Activated T-cell treated with anti-CD3 and anti-CD28 coated beads, Interleukin-2, amount 50 U/mL, for 24 hours (primary cell): ENCODE measurements at regions not wholly inside any gene's neighbourhood (a gene's known extent, or its start where the extent isn't known, plus 50 kb on each side); places are given as distances from the start of the nearest gene placed in this dataset.

Experiments
- DNase-seq: peaks from one replicate; pipeline ENCODE4 v3.0.0-alpha.2; 2020
- H3K27ac Mint-ChIP-seq: 2 replicates; pipeline ENCODE4 v1.8.0; 2020; ENCODE audit warnings: mild to moderate bottlenecking, mixed read lengths
- H3K27me3 Mint-ChIP-seq: 2 replicates; pipeline ENCODE4 v1.8.0; 2020; ENCODE audit warnings: mixed read lengths
- H3K36me3 Mint-ChIP-seq: 2 replicates; pipeline ENCODE4 v1.8.0; 2020; ENCODE audit warnings: low read depth, mixed read lengths
- H3K4me1 Mint-ChIP-seq: 2 replicates; pipeline ENCODE4 v1.8.0; 2020; ENCODE audit warnings: low read depth, mixed read lengths
- H3K4me3 Mint-ChIP-seq: 2 replicates; pipeline ENCODE4 v1.8.0; 2020; ENCODE audit warnings: mild to moderate bottlenecking, moderate library complexity, mixed read lengths
- H3K9me3 Mint-ChIP-seq: 2 replicates; pipeline ENCODE4 v1.8.0; 2020; ENCODE audit warnings: mixed read lengths

DNA sequence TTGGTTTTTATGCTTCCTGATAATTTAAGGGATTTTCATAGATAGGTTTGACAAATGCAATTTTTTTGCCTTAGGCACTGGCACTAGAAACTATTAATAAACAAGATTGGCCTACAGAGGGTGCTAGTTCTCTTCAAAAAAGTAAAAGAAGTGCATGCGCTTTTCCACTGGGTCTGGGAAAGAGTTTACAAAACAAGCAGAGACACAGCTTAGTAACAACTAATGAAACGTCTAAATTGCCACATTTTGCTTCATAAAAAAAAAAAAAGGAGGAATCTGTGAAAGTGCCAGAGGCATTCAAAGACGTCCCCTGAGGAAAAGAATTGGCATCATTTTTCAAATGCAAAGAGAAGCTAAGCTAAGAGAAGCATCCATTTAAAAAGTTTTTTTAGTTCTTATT lies 58.3 kb upstream of the EEA1 start:
- Mint-ChIP-seq H3K9me3 (no peaks in the 10 kb centered on the region), H3K4me1 (peaks cover 41% of the 10 kb centered on the region), H3K27ac (peak overlapping the region; percentile 81), H3K4me3 (peak overlapping the region; percentile 13), H3K36me3 (no peaks in the 10 kb centered on the region), H3K27me3 (no peaks in the 10 kb centered on the region)
- no peak for DNase-seq

DNA sequence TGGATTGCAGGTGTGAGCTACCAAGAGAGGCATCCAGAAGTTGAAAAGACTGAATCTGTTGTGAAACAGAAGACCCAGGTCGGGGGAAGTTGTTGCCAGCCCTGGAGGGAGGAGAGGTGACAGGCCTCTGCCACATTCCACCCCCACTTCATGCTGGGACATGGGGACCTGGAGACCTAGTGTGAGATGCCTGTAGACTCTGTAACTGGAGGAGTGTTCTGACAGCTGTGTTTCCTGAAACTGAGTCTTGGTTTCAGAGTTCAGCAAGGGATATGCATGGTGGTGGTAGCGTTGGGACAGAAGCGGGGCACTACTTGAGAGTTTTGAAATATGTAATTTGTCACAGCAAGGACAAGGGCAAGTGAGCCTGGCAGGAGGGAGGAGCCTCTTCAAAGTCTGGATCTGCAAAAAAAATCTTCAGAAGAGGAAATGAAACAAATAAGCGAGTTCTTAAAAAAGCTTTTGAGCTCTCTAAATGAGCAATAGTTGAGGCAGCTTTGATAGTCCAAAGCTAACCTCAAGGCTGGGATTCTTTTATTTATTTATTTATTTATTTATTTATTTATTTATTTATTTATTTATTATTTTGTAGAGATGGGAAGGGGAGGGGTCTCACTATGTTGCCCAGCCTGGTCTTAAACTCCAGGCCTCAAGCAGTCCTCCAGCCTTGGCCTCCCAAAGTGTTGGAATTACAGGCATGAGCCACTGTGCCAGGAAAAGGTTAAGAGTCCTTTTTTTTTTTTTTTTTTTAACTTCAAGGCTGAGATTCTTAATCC lies 58.9 kb upstream of the EEA1 start:
- Mint-ChIP-seq H3K9me3 (no peaks in the 10 kb centered on the region), H3K27ac (peak overlapping the region; percentile 99), H3K4me1 (peaks cover 41% of the 10 kb centered on the region), H3K27me3 (no peaks in the 10 kb centered on the region), H3K36me3 (no peaks in the 10 kb centered on the region), H3K4me3 (peak overlapping the region; percentile 6)
- DNase-seq = peak; percentile 42

DNA sequence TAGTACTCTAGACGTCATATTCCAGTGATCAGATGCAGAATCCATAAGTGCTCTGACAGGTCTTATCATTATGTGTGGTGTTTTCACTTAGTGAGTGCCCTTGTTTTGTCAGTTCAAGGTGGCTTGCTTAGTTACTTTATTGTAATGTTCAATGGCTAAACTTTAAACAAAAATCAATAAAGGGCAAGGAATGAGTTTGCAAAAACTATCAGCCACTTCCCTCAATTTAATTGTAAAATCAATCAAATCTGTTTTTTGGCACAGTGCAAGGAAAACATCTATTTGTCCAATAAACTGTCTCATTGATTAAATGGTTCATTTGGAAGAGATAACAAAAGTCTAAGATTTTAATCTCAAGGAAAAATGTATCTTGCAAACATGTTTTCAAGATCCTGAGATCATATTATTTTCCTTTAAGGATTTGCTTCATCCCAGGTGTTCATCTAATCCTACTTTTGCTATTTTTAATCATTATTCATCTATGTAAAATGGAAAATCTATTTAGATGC lies 59.6 kb upstream of the EEA1 start:
- peak overlapping the region; percentile 99 for H3K27ac Mint-ChIP-seq

DNA sequence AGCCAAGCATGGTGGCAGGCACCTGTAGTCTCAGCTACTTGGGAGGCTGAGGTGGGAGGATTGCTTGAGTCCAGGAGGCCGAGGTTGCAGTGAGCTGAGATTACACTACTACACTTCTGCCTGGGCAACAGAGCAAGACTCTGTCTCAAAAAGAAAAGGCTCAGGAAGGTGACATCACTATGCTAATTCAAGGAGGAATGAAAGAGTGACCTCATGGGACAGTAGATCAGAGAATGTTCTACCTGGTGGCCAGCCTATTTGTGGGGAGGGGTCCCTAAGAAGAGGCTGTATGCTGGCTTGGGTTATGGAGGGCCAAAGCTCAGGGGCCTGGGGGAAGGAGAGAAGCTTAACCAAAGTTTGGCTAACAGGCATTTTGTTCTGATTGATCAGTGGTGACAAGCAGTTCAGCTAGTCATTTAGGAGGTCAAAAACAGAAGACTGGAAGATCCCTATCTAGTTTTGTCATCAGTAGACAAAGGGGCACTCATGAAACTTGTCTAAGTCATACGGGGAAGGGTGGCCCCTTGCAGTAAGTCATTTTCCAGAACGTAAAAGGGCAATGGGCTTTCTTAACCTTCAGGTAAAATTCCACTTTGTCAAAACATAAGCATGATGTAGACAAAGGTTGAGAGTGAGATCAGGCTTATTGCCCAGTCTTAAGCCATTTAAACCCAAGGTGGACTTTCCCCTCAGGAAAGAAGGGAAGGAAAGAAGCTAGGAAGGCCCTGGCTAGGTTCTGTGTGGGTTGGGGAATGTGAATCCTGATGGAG lies 60.8 kb upstream of the EEA1 start:
- DNase-seq = no peak
- peaks cover 44% of the 10 kb centered on the region for H3K4me1 Mint-ChIP-seq
- no peaks in the 10 kb centered on the region for H3K27me3 Mint-ChIP-seq
- H3K4me3 Mint-ChIP-seq = peak overlapping the region; percentile 41
- H3K9me3 Mint-ChIP-seq = no peaks in the 10 kb centered on the region
- H3K36me3 Mint-ChIP-seq = no peaks in the 10 kb centered on the region
- H3K27ac Mint-ChIP-seq = peak overlapping the region; percentile 99

More for the DNA sequence above, 59.6 kb upstream of the EEA1 start:
- no peaks in the 10 kb centered on the region for H3K27me3 Mint-ChIP-seq
- H3K4me3 Mint-ChIP-seq = no peak overlapping the region
- no peak for DNase-seq
- H3K9me3 Mint-ChIP-seq = no peaks in the 10 kb centered on the region
- H3K4me1 Mint-ChIP-seq = peaks cover 44% of the 10 kb centered on the region
- no peaks in the 10 kb centered on the region for H3K36me3 Mint-ChIP-seq

DNA sequence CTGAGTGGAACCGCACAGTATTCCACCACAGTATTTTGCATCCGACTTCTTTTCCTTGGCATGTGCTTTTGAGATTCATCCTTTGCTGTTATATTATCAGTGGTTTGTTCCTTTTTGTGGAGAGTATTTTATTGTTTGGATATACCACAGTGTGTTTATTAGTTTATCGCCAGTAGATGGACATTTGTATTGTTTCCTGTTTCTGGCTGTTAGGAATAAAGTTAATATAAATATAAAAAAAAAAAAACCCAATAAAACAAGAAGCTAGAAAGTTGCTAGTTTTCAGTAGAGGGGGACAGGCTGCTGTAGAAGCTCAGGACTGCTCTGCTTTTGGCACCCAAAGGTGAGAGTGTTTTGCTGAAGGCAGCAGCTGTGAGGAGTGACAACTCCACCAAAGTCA lies 62.0 kb upstream of the EEA1 start:
- H3K9me3 Mint-ChIP-seq = no peaks in the 10 kb centered on the region
- DNase-seq = no peak
- no peaks in the 10 kb centered on the region for H3K36me3 Mint-ChIP-seq
- peak overlapping the region; percentile 0 for H3K27ac Mint-ChIP-seq
- peaks cover 44% of the 10 kb centered on the region for H3K4me1 Mint-ChIP-seq
- H3K27me3 Mint-ChIP-seq = no peaks in the 10 kb centered on the region
- no peak overlapping the region for H3K4me3 Mint-ChIP-seq

DNA sequence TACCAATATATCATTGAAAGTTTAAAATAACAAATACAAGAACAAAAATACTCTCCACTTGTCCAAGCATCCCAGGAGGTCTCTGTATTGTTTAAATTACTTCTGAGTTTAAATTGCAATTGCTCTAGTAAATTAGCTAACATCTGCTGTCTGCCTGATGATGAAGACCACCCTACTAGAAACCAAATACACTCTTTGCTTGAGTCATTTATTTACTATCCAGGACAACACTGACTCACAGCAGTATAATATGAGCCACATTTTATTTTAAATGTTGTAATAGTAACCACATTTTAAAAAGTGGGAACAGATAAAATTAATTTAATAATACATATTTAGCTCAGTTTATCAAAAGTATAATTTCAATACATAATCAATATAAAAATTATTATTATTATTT lies 62.9 kb upstream of the EEA1 start:
- Mint-ChIP-seq H3K36me3 (no peaks in the 10 kb centered on the region), H3K27ac (no peak overlapping the region), H3K9me3 (no peaks in the 10 kb centered on the region), H3K4me3 (no peak overlapping the region), H3K4me1 (peaks cover 44% of the 10 kb centered on the region), H3K27me3 (no peaks in the 10 kb centered on the region)
- DNase-seq = no peak

DNA sequence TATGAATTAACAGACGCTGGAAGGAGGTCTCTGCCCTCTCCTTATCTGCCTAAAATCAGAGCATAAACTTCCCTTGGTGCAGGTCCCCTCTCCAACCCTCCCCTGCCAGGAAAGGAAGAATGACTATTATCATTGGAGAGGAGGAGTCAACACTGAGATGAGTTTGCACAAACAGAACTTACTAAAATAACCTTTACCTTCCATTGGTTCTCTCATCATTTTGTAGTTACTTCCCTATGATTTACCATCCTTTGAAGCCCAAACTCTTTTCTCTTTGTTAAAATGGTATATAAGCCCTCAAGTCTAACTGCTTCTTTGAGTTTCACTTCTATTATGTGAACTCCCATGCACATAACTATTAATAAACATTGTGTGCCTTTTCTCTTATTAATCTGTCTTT lies 64.2 kb upstream of the EEA1 start:
- peaks cover 34% of the 10 kb centered on the region for H3K4me1 Mint-ChIP-seq
- H3K4me3 Mint-ChIP-seq = no peak overlapping the region
- DNase-seq = no peak
- no peaks in the 10 kb centered on the region for H3K9me3 Mint-ChIP-seq
- H3K36me3 Mint-ChIP-seq = no peaks in the 10 kb centered on the region
- no peak overlapping the region for H3K27ac Mint-ChIP-seq
- no peaks in the 10 kb centered on the region for H3K27me3 Mint-ChIP-seq

DNA sequence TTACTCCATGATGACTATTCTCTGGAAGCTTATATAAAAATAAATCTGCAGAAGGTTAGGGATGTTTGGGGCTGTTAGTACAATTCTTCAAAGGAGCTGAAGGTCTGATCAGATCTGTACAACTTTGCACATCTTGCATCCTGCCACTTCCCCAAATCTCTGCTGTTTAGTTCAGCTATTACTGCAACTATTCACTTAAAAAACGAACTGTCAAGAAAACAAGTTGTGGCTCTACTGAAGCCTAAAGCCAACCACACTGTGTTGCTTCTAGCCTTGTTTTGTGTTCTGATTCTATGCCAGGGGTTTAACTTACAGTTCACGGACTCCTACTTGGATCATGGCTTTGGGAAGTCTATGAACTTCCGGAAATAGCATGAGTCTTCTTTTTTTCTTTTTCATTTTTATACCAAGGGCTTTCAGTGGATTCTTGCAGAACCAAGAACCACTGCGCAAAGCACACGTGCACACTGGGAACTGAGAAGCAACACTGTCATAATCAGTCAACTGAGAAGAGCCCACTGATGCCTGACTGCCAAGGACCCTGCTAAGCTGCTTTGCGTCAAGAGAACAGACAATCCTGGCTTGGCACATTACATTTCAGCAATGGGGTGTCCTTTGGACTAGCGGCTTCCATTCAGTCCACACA lies 66.3 kb upstream of the EEA1 start:
- no peak for DNase-seq
- Mint-ChIP-seq H3K27me3 (no peaks in the 10 kb centered on the region), H3K4me3 (no peak overlapping the region), H3K27ac (no peak overlapping the region), H3K36me3 (no peaks in the 10 kb centered on the region), H3K9me3 (no peaks in the 10 kb centered on the region), H3K4me1 (peaks cover 13% of the 10 kb centered on the region)

DNA sequence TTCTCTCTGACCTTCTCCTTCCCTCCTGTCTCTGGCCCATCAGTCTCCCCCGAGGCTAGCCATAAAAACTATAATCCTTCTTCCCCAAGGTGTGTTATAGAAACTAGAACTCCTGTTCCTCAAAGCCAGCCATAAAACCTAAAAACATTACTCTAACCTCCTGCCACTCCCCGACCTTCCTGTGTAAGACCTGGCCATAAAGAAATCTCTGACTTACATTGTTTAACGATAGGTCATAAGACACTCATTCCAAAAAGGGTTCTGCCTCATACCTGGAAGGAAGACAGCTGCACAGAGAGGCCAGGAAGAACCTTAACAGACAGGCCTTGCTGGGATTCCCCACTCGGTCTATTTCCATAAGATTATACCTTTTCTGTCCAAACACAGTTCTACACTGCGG lies 70.9 kb upstream of the EEA1 start:
- Mint-ChIP-seq H3K9me3 (no peaks in the 10 kb centered on the region), H3K27ac (no peak overlapping the region), H3K36me3 (no peaks in the 10 kb centered on the region), H3K27me3 (no peaks in the 10 kb centered on the region), H3K4me3 (no peak overlapping the region), H3K4me1 (no peaks in the 10 kb centered on the region)
- DNase-seq = no peak

DNA sequence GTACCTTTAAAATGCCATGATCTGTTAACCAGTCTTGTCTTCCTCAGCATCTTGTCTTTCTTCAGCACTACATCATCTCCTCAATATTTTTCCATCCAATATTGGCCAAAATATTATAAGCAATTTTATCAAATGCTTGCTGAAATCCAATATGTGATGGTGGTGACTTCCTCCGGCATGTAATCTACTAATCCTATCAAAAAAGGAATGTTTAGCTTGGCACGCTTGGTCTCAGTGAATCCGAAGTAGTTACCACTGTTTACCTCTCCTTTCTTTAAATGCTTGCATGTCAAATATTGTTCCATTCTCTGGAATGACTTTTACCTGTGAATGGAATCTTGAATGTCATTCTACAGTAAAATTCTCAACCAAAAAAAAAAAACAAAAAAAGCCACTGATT lies 72.3 kb upstream of the EEA1 start:
- Mint-ChIP-seq H3K4me1 (no peaks in the 10 kb centered on the region), H3K4me3 (no peak overlapping the region), H3K36me3 (no peaks in the 10 kb centered on the region), H3K27ac (no peak overlapping the region), H3K9me3 (no peaks in the 10 kb centered on the region), H3K27me3 (no peaks in the 10 kb centered on the region)
- DNase-seq = no peak

DNA sequence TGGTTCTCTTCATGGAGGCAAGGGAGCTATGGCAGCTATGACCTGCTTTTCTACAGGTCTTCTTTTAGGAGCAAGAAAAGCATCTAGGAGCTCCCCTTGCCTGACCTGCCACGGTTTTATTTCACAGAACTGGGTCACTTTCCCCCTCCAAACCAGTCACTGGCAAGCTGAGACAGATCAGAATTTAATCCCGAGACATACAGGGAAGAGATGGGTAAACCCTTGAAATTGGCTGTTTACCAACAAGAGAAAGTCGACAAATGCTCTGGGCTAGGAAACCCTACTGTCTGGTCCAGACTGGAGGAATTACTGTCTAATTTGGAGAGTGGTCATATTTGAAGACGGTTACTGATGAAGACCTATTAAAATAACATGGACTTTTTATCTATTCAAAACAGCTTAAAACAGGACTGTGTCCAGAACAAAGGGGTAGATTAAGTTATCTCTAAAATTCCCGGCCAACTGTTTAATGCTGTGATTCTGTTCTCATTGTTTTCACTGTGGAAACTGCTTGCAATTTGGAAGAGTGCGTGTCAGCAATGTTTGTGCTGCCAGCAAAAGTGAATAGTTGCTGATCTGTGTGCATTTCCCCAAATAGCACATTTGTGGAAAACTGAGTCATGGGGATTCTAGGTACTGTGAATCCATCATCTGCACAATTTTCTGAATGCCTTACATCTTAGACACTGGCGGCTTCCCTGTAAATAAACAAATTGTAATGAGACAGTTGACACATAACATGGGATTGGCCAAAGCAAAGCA lies 73.4 kb upstream of the EEA1 start:
- Mint-ChIP-seq H3K27me3 (no peaks in the 10 kb centered on the region), H3K36me3 (no peaks in the 10 kb centered on the region), H3K4me3 (no peak overlapping the region), H3K9me3 (no peaks in the 10 kb centered on the region), H3K27ac (no peak overlapping the region), H3K4me1 (no peaks in the 10 kb centered on the region)
- no peak for DNase-seq

DNA sequence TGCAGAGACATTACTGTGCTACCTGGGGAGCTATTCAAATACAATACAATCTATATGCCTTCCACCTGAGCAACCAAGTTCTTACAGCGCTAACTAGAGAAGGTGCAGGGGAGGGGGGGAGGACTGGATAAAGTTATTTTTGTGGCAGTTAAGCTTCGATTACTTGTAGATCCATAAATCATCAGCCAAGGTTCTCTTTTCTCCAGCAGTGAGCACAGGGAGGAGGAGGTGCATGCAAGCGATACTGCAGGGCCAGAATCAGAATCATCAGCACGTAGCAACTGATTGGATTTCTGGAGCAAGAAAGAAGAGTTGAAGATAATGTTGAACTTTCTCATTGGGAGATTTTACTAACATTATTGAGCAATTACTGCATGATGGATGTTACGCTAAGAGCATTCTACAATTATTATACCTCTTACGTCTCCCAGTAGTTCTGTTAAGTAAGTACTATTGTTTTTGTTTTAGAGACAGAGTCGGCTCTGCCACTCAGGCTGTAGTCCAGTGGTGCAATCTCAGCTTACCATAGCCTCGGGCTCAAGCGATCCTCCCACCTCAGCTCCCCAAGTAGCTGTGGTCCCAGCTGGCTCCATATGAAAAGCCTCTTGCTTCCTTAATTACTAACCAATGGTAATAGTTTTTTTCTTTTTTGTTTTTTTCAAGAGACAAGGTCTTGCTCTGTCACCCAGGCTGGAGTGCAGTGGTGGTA lies 74.6 kb upstream of the EEA1 start:
- Mint-ChIP-seq H3K9me3 (no peaks in the 10 kb centered on the region), H3K4me3 (no peak overlapping the region), H3K27me3 (no peaks in the 10 kb centered on the region), H3K4me1 (peaks cover 8% of the 10 kb centered on the region), H3K27ac (no peak overlapping the region), H3K36me3 (no peaks in the 10 kb centered on the region)
- DNase-seq = no peak

DNA sequence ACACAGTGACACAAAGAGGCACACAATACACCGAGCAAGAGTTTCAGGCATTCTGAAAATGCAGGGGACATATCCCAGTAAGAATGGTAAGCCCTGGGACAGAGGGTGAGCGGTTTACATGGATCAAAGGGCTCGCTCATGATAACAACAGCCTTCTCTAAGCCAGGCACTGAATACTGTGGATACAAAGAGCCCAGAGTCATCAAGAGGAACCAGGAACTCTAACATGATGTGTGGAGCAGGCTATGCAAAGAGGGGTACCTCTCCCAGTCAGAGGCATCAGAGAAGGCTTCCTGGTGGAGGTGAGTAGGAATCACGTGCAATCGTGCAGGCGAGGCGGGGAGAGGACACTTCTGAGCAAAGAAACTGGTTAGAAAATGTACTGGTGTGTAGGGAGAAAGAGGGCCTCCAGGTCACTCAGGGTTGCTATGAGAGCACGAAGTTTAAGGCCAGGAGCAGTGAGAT lies 76.9 kb upstream of the EEA1 start:
- peaks cover 10% of the 10 kb centered on the region for H3K4me1 Mint-ChIP-seq
- H3K27me3 Mint-ChIP-seq = no peaks in the 10 kb centered on the region
- no peak overlapping the region for H3K4me3 Mint-ChIP-seq
- DNase-seq = no peak
- H3K36me3 Mint-ChIP-seq = no peaks in the 10 kb centered on the region
- H3K9me3 Mint-ChIP-seq = no peaks in the 10 kb centered on the region
- H3K27ac Mint-ChIP-seq = no peak overlapping the region
